ENCODE measurements at regions not wholly inside any gene's neighbourhood (a gene's known extent, or its start where the extent isn't known, plus 50 kb on each side); places are given as distances from the start of the nearest gene placed in this dataset.
"Not testable (repeated sequence)": the region's sequence is repeated elsewhere in the genome, so short reads cannot be mapped to it uniquely, and the experiment has no call there.

GRCh38 chr7:76739538-76739937 lies 112.5 kb upstream of the POMZP3 start:
- H3K4me2 ChIP-seq (ENCODE audit: low read depth, low read length); H2BK20ac ChIP-seq (ENCODE audit: low read depth, low read length); H3K4me1 ChIP-seq (ENCODE audit: control insufficient read depth, insufficient read depth, low read length); H3K9me1 ChIP-seq (ENCODE audit: insufficient read depth, low read length); H3K9me3 ChIP-seq (ENCODE audit: control insufficient read depth, insufficient read depth, low read length); H4K5ac ChIP-seq (ENCODE audit: low read depth, low read length); H3K14ac ChIP-seq (replicated peaks; ENCODE audit: low read depth, low read length); H2BK15ac ChIP-seq (ENCODE audit: low read depth, low read length); H3K23ac ChIP-seq (ENCODE audit: low read depth, low read length); H3K4ac ChIP-seq (ENCODE audit: low read depth, low read length); H3K4me3 ChIP-seq (ENCODE audit: insufficient read depth, low read depth, low read length); BruUV-seq (replicated peaks); in situ Hi-C loops (cut with MboI; ENCODE audit: low sequenced_read_pairs); H3K18ac ChIP-seq (ENCODE audit: low read depth, low read length); CTCF ChIA-PET; H2AFZ ChIP-seq (replicated peaks; ENCODE audit: low read length, poor library complexity); H3K27ac ChIP-seq (ENCODE audit: insufficient read depth, low read length); H4K91ac ChIP-seq (ENCODE audit: insufficient read depth, low read depth, low read length); H3K27me3 ChIP-seq (ENCODE audit: control insufficient read depth, insufficient read depth, low read length); H4K8ac ChIP-seq (ENCODE audit: low read depth in 2 of 2, low read length in 2 of 2); dilution Hi-C loops (cut with HindIII; ENCODE audit: low sequenced_read_pairs, unreplicated experiment); intact Hi-C loops (cut with micrococcal nuclease); H3K56ac ChIP-seq (ENCODE audit: extremely low read depth, insufficient read depth, low read length); H3K79me1 ChIP-seq (ENCODE audit: low read depth in 1 of 2, low read length in 2 of 2); H3K36me3 ChIP-seq (ENCODE audit: control insufficient read depth, insufficient read depth, low read length); H4K20me1 ChIP-seq (ENCODE audit: insufficient read depth, low read length); H3K9ac ChIP-seq (ENCODE audit: low read depth, low read length); POLR2A ChIA-PET (ENCODE audit: unreplicated experiment); ATAC-seq (ENCODE audit: low read depth); H2AK9ac ChIP-seq (replicated peaks; ENCODE audit: low read depth, low read length, poor library complexity); H2BK120ac ChIP-seq (ENCODE audit: low read depth, low read length); H2AK5ac ChIP-seq (ENCODE audit: low read depth, low read length); DNase-seq; H2BK5ac ChIP-seq (ENCODE audit: low read depth, low read length, poor library complexity, severe bottlenecking): not testable (repeated sequence)
- 44% methylated on average over 3 of the region's 4 CpGs; no CpG with 5 or more reads in 1 of the 2 experiments for WGBS, 2 experiments (ENCODE audit: extremely low coverage in 2 of 2, insufficient read length in 1 of 2)

GRCh38 chr7:76736724-76737123 lies 109.6 kb upstream of the POMZP3 start:
- H2AFZ ChIP-seq (replicated peaks; ENCODE audit: low read length, poor library complexity); H3K18ac ChIP-seq (ENCODE audit: low read depth, low read length); H4K5ac ChIP-seq (ENCODE audit: low read depth, low read length); dilution Hi-C loops (cut with HindIII; ENCODE audit: low sequenced_read_pairs, unreplicated experiment); H3K23ac ChIP-seq (ENCODE audit: low read depth, low read length); H2BK15ac ChIP-seq (ENCODE audit: low read depth, low read length); H3K4me2 ChIP-seq (ENCODE audit: low read depth, low read length); ATAC-seq (ENCODE audit: low read depth); H3K36me3 ChIP-seq (ENCODE audit: control insufficient read depth, insufficient read depth, low read length); intact Hi-C loops (cut with micrococcal nuclease); H3K9me3 ChIP-seq (ENCODE audit: control insufficient read depth, insufficient read depth, low read length); H4K91ac ChIP-seq (ENCODE audit: insufficient read depth, low read depth, low read length); H3K4me1 ChIP-seq (ENCODE audit: control insufficient read depth, insufficient read depth, low read length); H3K9ac ChIP-seq (ENCODE audit: low read depth, low read length); H2AK9ac ChIP-seq (replicated peaks; ENCODE audit: low read depth, low read length, poor library complexity); H2BK20ac ChIP-seq (ENCODE audit: low read depth, low read length); H4K20me1 ChIP-seq (ENCODE audit: insufficient read depth, low read length); H3K4ac ChIP-seq (ENCODE audit: low read depth, low read length); H3K14ac ChIP-seq (replicated peaks; ENCODE audit: low read depth, low read length); H3K27me3 ChIP-seq (ENCODE audit: control insufficient read depth, insufficient read depth, low read length); DNase-seq; H3K27ac ChIP-seq (ENCODE audit: insufficient read depth, low read length); CTCF ChIA-PET; in situ Hi-C loops (cut with MboI; ENCODE audit: low sequenced_read_pairs); H2AK5ac ChIP-seq (ENCODE audit: low read depth, low read length); H3K4me3 ChIP-seq (ENCODE audit: insufficient read depth, low read depth, low read length); H4K8ac ChIP-seq (ENCODE audit: low read depth in 2 of 2, low read length in 2 of 2); BruUV-seq (replicated peaks); H2BK5ac ChIP-seq (ENCODE audit: low read depth, low read length, poor library complexity, severe bottlenecking); H3K79me1 ChIP-seq (ENCODE audit: low read depth in 1 of 2, low read length in 2 of 2); H2BK120ac ChIP-seq (ENCODE audit: low read depth, low read length); H3K9me1 ChIP-seq (ENCODE audit: insufficient read depth, low read length); POLR2A ChIA-PET (ENCODE audit: unreplicated experiment); H3K56ac ChIP-seq (ENCODE audit: extremely low read depth, insufficient read depth, low read length): not testable (repeated sequence)
- WGBS, 2 experiments (ENCODE audit: extremely low coverage in 2 of 2, insufficient read length in 1 of 2) = no CpG with 5 or more reads among the region's 2 CpGs

All from IMR-90 (cell line).